Hepatocyte (in vitro differentiated cells): ENCODE measurements at regions not wholly inside any gene's neighbourhood (a gene's known extent, or its start where the extent isn't known, plus 50 kb on each side); places are given as distances from the start of the nearest gene placed in this dataset.

Experiments
- DNase-seq: peaks from one replicate; pipeline ENCODE4 v3.0.0-alpha.2; 2016; ENCODE audit warnings: low spot score
- H2AFZ ChIP-seq: fragments of 200-600 bp; sonication (generic); 2 replicates; pipeline ENCODE4 v1.6.0; 2016; ENCODE audit warnings: antibody characterized with exemption, mild to moderate bottlenecking
- H3K27ac ChIP-seq: fragments of 200-600 bp; sonication (generic); 2 replicates; pipeline ENCODE4 v1.5.1; 2016; ENCODE audit warnings: mild to moderate bottlenecking
- H3K27me3 ChIP-seq: fragments of 200-600 bp; sonication (generic); 2 replicates; pipeline ENCODE4 v1.6.1; 2016
- H3K36me3 ChIP-seq: fragments of 200-600 bp; sonication (generic); replicated peaks from 2 replicates; pipeline ENCODE4 v1.5.1; 2016; ENCODE audit warnings: low read depth; ENCODE audit not compliant: insufficient read depth
- H3K4me1 ChIP-seq: fragments of 200-600 bp; sonication (generic); 2 replicates; pipeline ENCODE4 v1.5.1; 2016; ENCODE audit warnings: mild to moderate bottlenecking, moderate library complexity; ENCODE audit not compliant: insufficient read depth
- H3K4me2 ChIP-seq: fragments of 200-600 bp; sonication (generic); 2 replicates; pipeline ENCODE4 v1.6.0; 2016
- H3K4me3 ChIP-seq: fragments of 200-600 bp; sonication (generic); 2 replicates; pipeline ENCODE4 v1.5.1; 2016; ENCODE audit warnings: mild to moderate bottlenecking
- H3K79me2 ChIP-seq: fragments of 200-600 bp; sonication (generic); 2 replicates; pipeline ENCODE4 v1.6.0; 2017; ENCODE audit warnings: mild to moderate bottlenecking
- H3K9me2 ChIP-seq: fragments of 200-600 bp; sonication (generic); replicated peaks from 2 replicates; pipeline ENCODE4 v1.6.0; 2017; ENCODE audit warnings: mild to moderate bottlenecking; ENCODE audit not compliant: insufficient read depth
- H3K9me3 ChIP-seq: fragments of 200-600 bp; sonication (generic); 2 replicates; pipeline ENCODE4 v1.5.1; 2016; ENCODE audit warnings: low read depth, mild to moderate bottlenecking
- H4K20me1 ChIP-seq: fragments of 200-600 bp; sonication (generic); 2 replicates; pipeline ENCODE4 v1.6.0; 2016; ENCODE audit warnings: mild to moderate bottlenecking; ENCODE audit not compliant: insufficient read depth, poor library complexity, severe bottlenecking
- EZH2 ChIP-seq: fragments of 200-600 bp; sonication (generic); IDR thresholded peaks from 2 replicates; pipeline ENCODE4 v1.6.1; 2016; ENCODE audit warnings: antibody characterized with exemption, mild to moderate bottlenecking, borderline replicate concordance
- EZH2phosphoT487 ChIP-seq: fragments of 200-600 bp; sonication (generic); IDR thresholded peaks from one replicate; pipeline ENCODE4 v1.6.1; 2018; ENCODE audit warnings: antibody characterized with exemption, mild to moderate bottlenecking, low read depth, moderate library complexity; ENCODE audit not compliant: unreplicated experiment, severe bottlenecking
- WGBS: methylation state at CpG from one replicate; pipeline ENCODE4 v1.1.6; 2016; ENCODE audit warnings: low lambda C conversion rate; ENCODE audit errors: missing lambda C conversion rate; 5-methylcytosine and 5-hydroxymethylcytosine counted together
- TF ChIP-seq, protein P1 (sequence below): fragments of 200-600 bp; sonication (generic); IDR thresholded peaks from 2 replicates; pipeline ENCODE4 v1.5.1; 2016; ENCODE audit warnings: antibody characterized with exemption, mild to moderate bottlenecking; ENCODE audit not compliant: poor library complexity

DNA sequence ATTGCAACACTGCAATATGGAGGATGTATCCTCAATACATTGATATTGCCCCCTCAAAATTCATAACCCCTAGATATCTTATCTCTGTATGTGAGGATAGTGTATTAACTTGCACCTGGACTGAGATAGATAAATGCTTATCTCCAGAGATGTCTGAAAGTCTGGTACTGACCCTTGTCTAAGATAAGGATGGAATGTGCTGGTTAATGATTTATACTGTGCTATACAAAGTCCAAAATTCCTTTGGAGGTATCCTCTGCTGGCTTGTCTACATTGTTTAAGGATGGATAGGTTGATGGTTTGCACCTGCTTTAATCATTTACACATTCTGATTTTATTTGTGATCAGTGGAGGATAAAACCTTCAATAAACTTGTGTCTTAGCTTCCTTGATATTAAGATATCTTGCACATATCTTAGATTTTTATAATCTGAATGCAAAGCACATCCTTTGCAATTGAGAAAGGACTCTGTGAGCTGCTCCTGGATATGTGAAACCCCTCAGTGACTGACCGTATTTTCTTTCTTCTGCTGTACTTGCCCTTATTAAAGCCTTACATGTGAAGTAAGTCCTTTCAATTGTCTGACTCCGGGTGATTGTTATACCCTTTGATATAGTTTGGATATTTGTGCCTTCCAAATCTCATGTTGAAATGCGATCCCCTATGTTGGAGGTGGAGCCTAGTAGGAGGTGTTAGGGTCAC lies 430.3 kb upstream of the MAOA start:
- Histone ChIP-seq H3K27ac (peak overlapping the region; percentile 78), H3K27me3 (no peaks in the 10 kb centered on the region), H3K79me2 (no peaks in the 10 kb centered on the region), H3K4me1 (peaks cover 22% of the 10 kb centered on the region), H3K9me2 (no peaks in the 10 kb centered on the region), H3K4me2 (peak overlapping the region; percentile 21), H4K20me1 (no peaks in the 10 kb centered on the region), H3K36me3 (no peaks in the 10 kb centered on the region), H3K4me3 (no peak overlapping the region), H3K9me3 (peaks cover 3% of the 10 kb centered on the region), H2AFZ (no peak overlapping the region)
- peak; percentile 41 for DNase-seq
- WGBS, result 56% methylated on average over 3 of the region's 3 CpGs
- TF ChIP-seq EZH2 (no peak), EZH2phosphoT487 (no peak)
- TF ChIP-seq, protein P1, sequence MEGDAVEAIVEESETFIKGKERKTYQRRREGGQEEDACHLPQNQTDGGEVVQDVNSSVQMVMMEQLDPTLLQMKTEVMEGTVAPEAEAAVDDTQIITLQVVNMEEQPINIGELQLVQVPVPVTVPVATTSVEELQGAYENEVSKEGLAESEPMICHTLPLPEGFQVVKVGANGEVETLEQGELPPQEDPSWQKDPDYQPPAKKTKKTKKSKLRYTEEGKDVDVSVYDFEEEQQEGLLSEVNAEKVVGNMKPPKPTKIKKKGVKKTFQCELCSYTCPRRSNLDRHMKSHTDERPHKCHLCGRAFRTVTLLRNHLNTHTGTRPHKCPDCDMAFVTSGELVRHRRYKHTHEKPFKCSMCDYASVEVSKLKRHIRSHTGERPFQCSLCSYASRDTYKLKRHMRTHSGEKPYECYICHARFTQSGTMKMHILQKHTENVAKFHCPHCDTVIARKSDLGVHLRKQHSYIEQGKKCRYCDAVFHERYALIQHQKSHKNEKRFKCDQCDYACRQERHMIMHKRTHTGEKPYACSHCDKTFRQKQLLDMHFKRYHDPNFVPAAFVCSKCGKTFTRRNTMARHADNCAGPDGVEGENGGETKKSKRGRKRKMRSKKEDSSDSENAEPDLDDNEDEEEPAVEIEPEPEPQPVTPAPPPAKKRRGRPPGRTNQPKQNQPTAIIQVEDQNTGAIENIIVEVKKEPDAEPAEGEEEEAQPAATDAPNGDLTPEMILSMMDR, result no peak

DNA sequence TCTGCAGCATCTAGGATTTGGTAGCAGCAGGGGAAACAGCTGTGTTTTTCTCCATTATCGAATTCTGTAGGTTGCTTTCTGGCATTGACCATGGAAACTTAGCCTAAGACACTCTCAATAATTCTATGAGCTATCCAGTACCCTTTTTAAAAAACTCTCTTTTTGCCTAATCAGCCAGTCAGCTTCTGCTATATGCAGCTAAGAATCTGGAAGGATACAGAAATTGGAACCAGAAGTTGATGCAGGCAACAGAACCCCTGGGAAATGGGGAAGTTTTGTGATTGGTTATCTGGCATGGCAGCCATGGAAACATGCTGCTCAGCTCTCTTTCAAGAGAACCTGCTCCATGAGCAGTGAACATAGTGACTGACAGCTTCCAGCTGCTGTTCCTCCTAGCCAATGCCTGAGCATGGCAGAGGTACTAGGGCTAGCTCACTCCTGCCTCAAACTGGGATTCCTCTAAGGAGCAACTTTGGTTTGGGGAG lies 417.6 kb upstream of the MAOA start:
- Histone ChIP-seq H3K4me1 (no peaks in the 10 kb centered on the region), H4K20me1 (no peaks in the 10 kb centered on the region), H3K9me3 (no peaks in the 10 kb centered on the region), H3K27ac (no peak overlapping the region), H3K79me2 (no peaks in the 10 kb centered on the region), H3K9me2 (no peaks in the 10 kb centered on the region), H3K27me3 (no peaks in the 10 kb centered on the region), H3K4me2 (no peak overlapping the region), H3K36me3 (no peaks in the 10 kb centered on the region), H2AFZ (no peak overlapping the region), H3K4me3 (no peak overlapping the region)
- no peak for DNase-seq
- TF ChIP-seq, protein P1, result no peak
- TF ChIP-seq EZH2 (no peak), EZH2phosphoT487 (no peak)
- 70% methylated on average over 1 of the region's 1 CpG for WGBS

DNA sequence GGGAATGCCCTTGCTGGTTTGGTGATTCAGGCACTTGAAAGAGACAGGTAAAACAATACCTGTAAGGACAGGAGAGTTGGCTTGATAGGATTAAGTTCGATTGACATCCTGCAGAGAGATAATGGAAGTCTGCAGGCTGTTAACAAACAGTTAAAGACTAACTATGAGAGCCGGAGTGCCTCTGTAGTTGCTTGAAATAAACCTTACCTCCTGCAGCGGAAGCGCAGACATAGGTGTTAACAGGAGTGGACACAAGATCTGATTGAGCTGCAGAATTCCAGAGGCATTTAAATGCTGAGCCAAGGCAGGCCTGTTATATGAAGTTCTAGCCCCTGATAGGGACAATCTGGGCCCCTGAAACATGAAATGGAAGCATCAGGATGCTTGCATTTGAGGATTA lies 416.7 kb upstream of the MAOA start:
- Histone ChIP-seq H4K20me1 (no peaks in the 10 kb centered on the region), H3K9me2 (no peaks in the 10 kb centered on the region), H3K27ac (no peak overlapping the region), H3K9me3 (no peaks in the 10 kb centered on the region), H3K4me1 (no peaks in the 10 kb centered on the region), H3K4me2 (no peak overlapping the region), H2AFZ (peak overlapping the region; percentile 25), H3K79me2 (no peaks in the 10 kb centered on the region), H3K4me3 (no peak overlapping the region), H3K27me3 (no peaks in the 10 kb centered on the region), H3K36me3 (no peaks in the 10 kb centered on the region)
- TF ChIP-seq EZH2phosphoT487 (no peak), EZH2 (no peak)
- TF ChIP-seq, protein P1, result no peak
- DNase-seq, result no peak
- 35% methylated on average over 4 of the region's 4 CpGs for WGBS
